ENCODE measurements at regions not wholly inside any gene's neighbourhood (a gene's known extent, or its start where the extent isn't known, plus 50 kb on each side); places are given as distances from the start of the nearest gene placed in this dataset.

DNA sequence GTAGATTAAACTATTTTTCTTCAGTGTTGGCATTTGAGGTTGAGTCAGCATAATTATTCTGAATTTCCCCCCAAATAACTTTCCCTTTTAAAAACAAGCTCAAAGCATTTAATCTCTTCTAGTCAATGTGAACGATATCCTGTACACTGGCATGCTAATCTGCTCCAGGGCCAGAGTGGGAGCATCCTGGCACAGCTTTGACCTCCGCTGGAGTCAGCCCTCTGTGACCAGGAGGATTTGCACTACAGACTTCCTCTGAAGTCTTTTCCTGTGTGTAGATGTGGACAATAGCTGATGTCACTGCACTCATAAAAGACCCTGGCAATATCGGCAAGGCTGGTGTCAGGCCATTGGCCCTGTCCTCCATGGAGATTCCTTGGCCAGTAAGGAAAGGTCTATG lies 340.2 kb downstream of the CDC14C start:
- Histone ChIP-seq H3K9me2 (ENCODE audit: low read depth, low read length) (no peaks in the 10 kb centered on the region), H3K9me3 (ENCODE audit: low read length) (no peaks in the 10 kb centered on the region), H3K79me2 (ENCODE audit: insufficient read depth, low read length) (no peaks in the 10 kb centered on the region), H3K27ac (ENCODE audit: low read depth, low read length, poor library complexity, severe bottlenecking) (no peak overlapping the region), H3F3A (ENCODE audit: insufficient read depth, low read length) (no peaks in the 10 kb centered on the region), H3K4me3 (ENCODE audit: low read depth, low read length, poor library complexity, severe bottlenecking) (no peak overlapping the region), H4K20me1 (ENCODE audit: insufficient read depth, low read length) (no peaks in the 10 kb centered on the region), H3K27me3 (ENCODE audit: insufficient read depth, low read length) (no peaks in the 10 kb centered on the region), H2AFZ (ENCODE audit: low read length) (no peak overlapping the region), H3K36me3 (ENCODE audit: insufficient read depth, low read length) (no peaks in the 10 kb centered on the region), H3K4me2 (ENCODE audit: low read length) (no peak overlapping the region), H3K4me1 (ENCODE audit: insufficient read depth, low read length, severe bottlenecking) (no peaks in the 10 kb centered on the region), H3K9ac (ENCODE audit: low read length) (no peak overlapping the region)
- no peak for TF ChIP-seq CTCF (IDR thresholded peaks at IDR 0.05; ENCODE audit: low read length)
- no peak for TF ChIP-seq EZH2 (IDR thresholded peaks at IDR 0.05; ENCODE audit: borderline replicate concordance, low read length)

- Histone ChIP-seq H3K4me3 (ENCODE audit: low read depth, low read length, poor library complexity, severe bottlenecking) (no peak overlapping the region), H4K20me1 (ENCODE audit: insufficient read depth, low read length) (no peaks in the 10 kb centered on the region), H3K9me2 (ENCODE audit: low read depth, low read length) (no peaks in the 10 kb centered on the region), H3K9ac (ENCODE audit: low read length) (no peak overlapping the region), H2AFZ (ENCODE audit: low read length) (no peak overlapping the region), H3K79me2 (ENCODE audit: insufficient read depth, low read length) (no peaks in the 10 kb centered on the region), H3K36me3 (ENCODE audit: insufficient read depth, low read length) (no peaks in the 10 kb centered on the region), H3K27me3 (ENCODE audit: insufficient read depth, low read length) (no peaks in the 10 kb centered on the region), H3K27ac (ENCODE audit: low read depth, low read length, poor library complexity, severe bottlenecking) (no peak overlapping the region), H3K4me1 (ENCODE audit: insufficient read depth, low read length, severe bottlenecking) (no peaks in the 10 kb centered on the region), H3K9me3 (ENCODE audit: low read length) (no peaks in the 10 kb centered on the region), H3F3A (ENCODE audit: insufficient read depth, low read length) (no peaks in the 10 kb centered on the region), H3K4me2 (ENCODE audit: low read length) (no peak overlapping the region)
- no peak for TF ChIP-seq EZH2 (IDR thresholded peaks at IDR 0.05; ENCODE audit: borderline replicate concordance, low read length)
Observed at GRCh38 chr7:49273897-49274296, 349.6 kb downstream of the CDC14C start.

- H4K20me1 ChIP-seq (ENCODE audit: insufficient read depth, low read length) = no peaks in the 10 kb centered on the region
- no peak for TF ChIP-seq CTCF (IDR thresholded peaks at IDR 0.05; ENCODE audit: low read length)
- TF ChIP-seq EZH2 (IDR thresholded peaks at IDR 0.05; ENCODE audit: borderline replicate concordance, low read length) = no peak
- no peak overlapping the region for H3K4me3 ChIP-seq (ENCODE audit: low read depth, low read length, poor library complexity, severe bottlenecking)
- no peaks in the 10 kb centered on the region for H3F3A ChIP-seq (ENCODE audit: insufficient read depth, low read length)
- H3K36me3 ChIP-seq (ENCODE audit: insufficient read depth, low read length) = no peaks in the 10 kb centered on the region
- H3K9me3 ChIP-seq (ENCODE audit: low read length) = no peaks in the 10 kb centered on the region
- no peak overlapping the region for H3K4me2 ChIP-seq (ENCODE audit: low read length)
- H3K4me1 ChIP-seq (ENCODE audit: insufficient read depth, low read length, severe bottlenecking) = no peaks in the 10 kb centered on the region
- no peaks in the 10 kb centered on the region for H3K27me3 ChIP-seq (ENCODE audit: insufficient read depth, low read length)
- no peaks in the 10 kb centered on the region for H3K9me2 ChIP-seq (ENCODE audit: low read depth, low read length)
- H2AFZ ChIP-seq (ENCODE audit: low read length) = no peak overlapping the region
- H3K27ac ChIP-seq (ENCODE audit: low read depth, low read length, poor library complexity, severe bottlenecking) = no peak overlapping the region
- H3K79me2 ChIP-seq (ENCODE audit: insufficient read depth, low read length) = no peaks in the 10 kb centered on the region
- no peak overlapping the region for H3K9ac ChIP-seq (ENCODE audit: low read length)
Observed at GRCh38 chr7:49279891-49280290, 355.5 kb downstream of the CDC14C start.

DNA sequence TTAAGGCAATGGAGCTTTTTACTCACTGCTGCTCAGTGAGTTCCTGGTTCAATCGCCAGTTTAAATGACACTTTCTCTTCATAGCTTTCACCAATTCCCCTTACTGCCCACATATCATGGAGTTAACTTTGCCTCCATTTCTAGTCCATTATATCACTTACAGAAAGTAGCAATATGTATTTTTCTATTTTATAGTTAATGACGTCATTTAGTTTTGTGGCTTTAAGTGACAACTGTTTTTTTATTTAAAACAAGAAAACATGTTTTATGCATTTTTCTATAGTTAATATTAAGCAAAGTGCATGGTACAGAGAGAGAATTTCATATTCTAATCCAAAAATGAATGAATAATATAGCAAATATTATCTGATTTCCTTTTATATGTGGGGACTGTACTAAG lies 363.3 kb downstream of the CDC14C start:
- H2AFZ ChIP-seq (ENCODE audit: low read length) = no peak overlapping the region
- TF ChIP-seq CTCF (IDR thresholded peaks at IDR 0.05; ENCODE audit: low read length) = no peak
- TF ChIP-seq EZH2 (IDR thresholded peaks at IDR 0.05; ENCODE audit: borderline replicate concordance, low read length) = no peak
- H4K20me1 ChIP-seq (ENCODE audit: insufficient read depth, low read length) = no peaks in the 10 kb centered on the region
- H3K9me2 ChIP-seq (ENCODE audit: low read depth, low read length) = no peaks in the 10 kb centered on the region
- no peaks in the 10 kb centered on the region for H3K27me3 ChIP-seq (ENCODE audit: insufficient read depth, low read length)
- no peaks in the 10 kb centered on the region for H3K79me2 ChIP-seq (ENCODE audit: insufficient read depth, low read length)
- H3K36me3 ChIP-seq (ENCODE audit: insufficient read depth, low read length) = no peaks in the 10 kb centered on the region
- H3K4me3 ChIP-seq (ENCODE audit: low read depth, low read length, poor library complexity, severe bottlenecking) = no peak overlapping the region
- H3K9ac ChIP-seq (ENCODE audit: low read length) = no peak overlapping the region
- no peak overlapping the region for H3K27ac ChIP-seq (ENCODE audit: low read depth, low read length, poor library complexity, severe bottlenecking)
- no peak overlapping the region for H3K4me2 ChIP-seq (ENCODE audit: low read length)
- no peaks in the 10 kb centered on the region for H3K4me1 ChIP-seq (ENCODE audit: insufficient read depth, low read length, severe bottlenecking)
- no peaks in the 10 kb centered on the region for H3F3A ChIP-seq (ENCODE audit: insufficient read depth, low read length)
- no peaks in the 10 kb centered on the region for H3K9me3 ChIP-seq (ENCODE audit: low read length)

Measured in OCI-LY1 (cell line).